ENCODE measurements at regions not wholly inside any gene's neighbourhood (a gene's known extent, or its start where the extent isn't known, plus 50 kb on each side); places are given as distances from the start of the nearest gene placed in this dataset.

- DNase-seq (ENCODE audit: low read depth in 2 of 2), result no peak
Measured at GRCh38 chr5:2131826-2132496, 249.2 kb upstream of the IRX4 start.

GRCh38 chr5:2131196-2131595, 248.5 kb upstream of the IRX4 start:
- DNase-seq (ENCODE audit: low read depth in 2 of 2), result no peak

DNA sequence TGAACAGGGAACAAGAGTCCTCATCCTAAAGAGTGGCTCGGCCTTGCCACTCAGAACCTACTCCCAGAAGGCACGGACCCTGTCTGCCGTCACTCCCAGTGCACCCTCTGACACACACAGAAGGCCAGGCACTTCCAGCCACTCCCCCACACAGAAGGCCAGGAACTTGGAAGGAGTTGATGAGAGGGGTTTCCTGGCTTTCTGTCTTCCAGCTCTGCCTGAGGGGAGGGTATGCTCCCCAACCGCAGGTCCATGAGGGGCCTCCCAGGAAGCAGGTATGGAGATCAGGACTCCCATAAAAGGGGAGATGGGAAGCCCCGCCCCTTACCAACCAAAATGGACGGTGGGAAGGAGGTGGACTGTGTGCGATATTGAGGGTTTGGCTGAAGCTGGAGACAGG, 247.6 kb upstream of the IRX4 start:
- no peak for DNase-seq (ENCODE audit: low read depth in 2 of 2)

- DNase-seq (ENCODE audit: low read depth in 2 of 2), result no peak
Measured at GRCh38 chr5:2129568-2130272, 247.0 kb upstream of the IRX4 start.

GRCh38 chr5:2128686-2129355, 246.1 kb upstream of the IRX4 start:
- DNase-seq (ENCODE audit: low read depth in 2 of 2), result no peak

DNA sequence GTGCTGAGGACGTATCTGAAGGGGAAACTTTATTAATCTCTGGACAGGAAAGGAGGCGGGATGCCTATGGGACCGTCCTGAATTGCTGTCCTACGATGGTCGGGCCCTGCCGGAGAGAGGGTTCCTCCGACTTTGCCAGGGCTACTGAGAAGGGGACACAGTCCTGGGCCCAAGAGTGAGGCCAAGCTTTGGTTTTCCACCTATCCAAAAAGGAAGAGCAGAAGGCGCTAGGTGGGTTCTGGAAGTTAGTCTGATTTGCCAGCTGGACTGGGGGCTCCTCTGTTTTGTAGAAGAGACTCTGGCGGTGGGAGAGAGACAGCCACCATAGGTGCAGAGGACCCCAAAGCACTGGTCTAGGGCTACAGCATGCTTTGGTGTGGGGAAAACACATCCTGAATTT, 243.8 kb upstream of the IRX4 start:
- no peak for DNase-seq (ENCODE audit: low read depth in 2 of 2)

- DNase-seq (ENCODE audit: low read depth in 2 of 2), result no peak
Measured at GRCh38 chr5:2125901-2126265, 243.2 kb upstream of the IRX4 start.

GRCh38 chr5:2125171-2125900, 242.6 kb upstream of the IRX4 start:
- no peak for DNase-seq (ENCODE audit: low read depth in 2 of 2)

DNA sequence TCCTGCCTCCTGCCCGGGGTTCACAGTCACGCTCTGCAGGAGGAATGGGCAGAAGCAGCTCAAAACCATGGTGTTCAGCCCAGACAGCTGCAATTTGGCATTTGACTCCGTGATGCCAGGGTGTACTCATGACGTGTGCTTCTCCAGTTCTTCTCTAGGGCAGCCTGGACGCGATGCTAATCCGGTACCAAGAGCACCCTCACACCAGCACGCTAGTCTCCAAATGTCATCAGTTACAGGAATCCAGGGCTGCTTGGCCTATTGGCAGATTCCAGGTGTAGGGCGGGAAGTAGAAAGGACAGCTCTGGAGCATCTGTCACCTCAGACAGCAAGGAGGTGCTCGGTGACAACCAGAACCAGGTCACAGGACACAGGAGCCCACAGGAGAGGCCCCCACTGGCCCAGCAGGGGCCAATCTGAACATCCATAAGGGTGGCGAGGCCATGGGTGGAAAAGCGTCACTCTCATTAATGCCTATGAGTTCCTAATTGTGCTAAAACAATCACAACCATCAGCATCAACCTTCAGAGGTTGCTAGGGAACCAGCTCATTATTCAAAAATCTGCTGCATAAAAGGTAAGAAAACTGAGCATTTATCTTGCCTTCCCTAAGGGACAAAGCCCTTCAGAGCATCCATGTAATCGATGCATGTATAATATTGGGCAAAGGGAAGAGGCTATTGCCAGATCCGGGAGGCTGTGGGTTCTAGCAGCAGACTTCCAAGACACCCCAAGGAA, 241.9 kb upstream of the IRX4 start:
- DNase-seq (ENCODE audit: low read depth in 2 of 2), result no peak

- no peak for DNase-seq (ENCODE audit: low read depth in 2 of 2)
Measured at GRCh38 chr5:2123874-2124273, 241.1 kb upstream of the IRX4 start.

- DNase-seq (ENCODE audit: low read depth in 2 of 2), result no peak
Measured at GRCh38 chr5:2120361-2120760, 237.6 kb upstream of the IRX4 start.

DNA sequence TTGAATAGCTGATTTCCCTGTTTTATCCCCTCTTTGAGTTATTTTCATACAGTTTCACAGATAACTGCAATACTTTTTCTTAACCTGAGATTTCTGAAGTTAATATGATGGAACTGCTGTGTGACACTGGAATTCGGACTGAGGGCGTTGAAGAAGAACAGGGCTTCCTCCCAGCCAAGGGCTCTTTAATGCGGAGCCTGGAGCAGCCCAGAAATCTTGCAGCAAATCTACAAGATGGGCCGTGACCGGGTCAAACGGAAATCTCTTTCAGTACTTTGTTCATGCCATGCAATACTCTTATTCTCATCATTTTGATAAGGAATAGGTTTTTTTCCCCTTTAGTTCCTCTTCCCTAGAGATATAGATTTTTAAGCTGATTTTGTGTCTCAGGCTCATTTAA, 236.8 kb upstream of the IRX4 start:
- no peak for DNase-seq (ENCODE audit: low read depth in 2 of 2)

- no peak for DNase-seq (ENCODE audit: low read depth in 2 of 2)
Measured at GRCh38 chr5:2113348-2114131, 230.8 kb upstream of the IRX4 start.

- no peak for DNase-seq (ENCODE audit: low read depth in 2 of 2)
Measured at GRCh38 chr5:2112173-2113025, 229.7 kb upstream of the IRX4 start.

GRCh38 chr5:2111569-2112105, 228.9 kb upstream of the IRX4 start:
- DNase-seq (ENCODE audit: low read depth in 2 of 2), result no peak

GRCh38 chr5:2110934-2111462, 228.3 kb upstream of the IRX4 start:
- no peak for DNase-seq (ENCODE audit: low read depth in 2 of 2)

GRCh38 chr5:2110137-2110933, 227.6 kb upstream of the IRX4 start:
- DNase-seq (ENCODE audit: low read depth in 2 of 2), result no peak

DNA sequence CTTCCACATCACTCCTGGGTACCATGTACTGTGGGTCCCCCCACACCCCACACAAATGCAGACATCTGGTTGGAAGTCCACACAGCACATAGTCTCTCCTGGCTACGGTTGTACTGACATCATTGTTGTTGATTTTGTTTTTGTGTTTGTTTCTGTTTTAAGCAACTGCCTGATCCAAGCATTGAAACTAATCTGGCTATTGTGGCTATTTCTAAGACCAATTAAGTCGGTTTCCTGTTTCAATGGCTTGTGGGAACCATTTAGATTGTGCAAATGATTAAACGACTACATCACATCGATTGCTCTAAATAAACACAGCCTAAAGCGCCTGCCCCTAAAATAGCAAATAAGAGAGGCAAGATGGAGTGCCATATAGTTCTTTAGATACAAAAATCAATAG, 226.8 kb upstream of the IRX4 start:
- no peak for DNase-seq (ENCODE audit: low read depth in 2 of 2)

GRCh38 chr5:2106721-2107120, 224.0 kb upstream of the IRX4 start:
- no peak for DNase-seq (ENCODE audit: low read depth in 2 of 2)

Data from stimulated activated CD4-positive, alpha-beta T cell treated with anti-CD3 and anti-CD28 coated beads, Interleukin-4, amount 100 ng/mL, for 48 hours (primary cell).